ENCODE measurements at regions not wholly inside any gene's neighbourhood (a gene's known extent, or its start where the extent isn't known, plus 50 kb on each side); places are given as distances from the start of the nearest gene placed in this dataset.

GRCh38 chr6:91715171-91715805 lies 1128.4 kb upstream of the MAP3K7 start:
- no peak for DNase-seq (ENCODE audit: low read depth)
- TF ChIP-seq MYC (IDR thresholded peaks at IDR 0.05; ENCODE audit: low read depth, low read length) (no peak), CTCF (IDR thresholded peaks at IDR 0.05; ENCODE audit: low read depth, low read length) (no peak), POLR2A (IDR thresholded peaks at IDR 0.05; ENCODE audit: extremely low read depth, insufficient read length) (no peak), MAX (IDR thresholded peaks at IDR 0.05; ENCODE audit: low read depth, low read length) (no peak)
- H3K4me3 ChIP-seq (ENCODE audit: low read depth, low read length), result no peak overlapping the region

- H3K4me3 ChIP-seq (ENCODE audit: low read depth, low read length), result no peak overlapping the region
- TF ChIP-seq MYC (IDR thresholded peaks at IDR 0.05; ENCODE audit: low read depth, low read length) (no peak), POLR2A (IDR thresholded peaks at IDR 0.05; ENCODE audit: extremely low read depth, insufficient read length) (no peak), CTCF (IDR thresholded peaks at IDR 0.05; ENCODE audit: low read depth, low read length) (no peak), MAX (IDR thresholded peaks at IDR 0.05; ENCODE audit: low read depth, low read length) (no peak)
- DNase-seq (ENCODE audit: low read depth), result no peak
Observed at GRCh38 chr6:91713911-91714310, 1127.0 kb upstream of the MAP3K7 start.

- no peak for TF ChIP-seq POLR2A (IDR thresholded peaks at IDR 0.05; ENCODE audit: extremely low read depth, insufficient read length)
- no peak for TF ChIP-seq CTCF (IDR thresholded peaks at IDR 0.05; ENCODE audit: low read depth, low read length)
- no peak for TF ChIP-seq MYC (IDR thresholded peaks at IDR 0.05; ENCODE audit: low read depth, low read length)
- TF ChIP-seq MAX (IDR thresholded peaks at IDR 0.05; ENCODE audit: low read depth, low read length), result no peak
- DNase-seq (ENCODE audit: low read depth), result no peak
- H3K4me3 ChIP-seq (ENCODE audit: low read depth, low read length), result no peak overlapping the region
Observed at GRCh38 chr6:91711518-91711917, 1124.6 kb upstream of the MAP3K7 start.

GRCh38 chr6:91710342-91710741 lies 1123.5 kb upstream of the MAP3K7 start:
- DNase-seq (ENCODE audit: low read depth), result no peak

GRCh38 chr6:91708534-91708933 lies 1121.7 kb upstream of the MAP3K7 start:
- no peak overlapping the region for H3K4me3 ChIP-seq (ENCODE audit: low read depth, low read length)
- no peak for TF ChIP-seq POLR2A (IDR thresholded peaks at IDR 0.05; ENCODE audit: extremely low read depth, insufficient read length)
- TF ChIP-seq MAX (IDR thresholded peaks at IDR 0.05; ENCODE audit: low read depth, low read length), result no peak
- no peak for TF ChIP-seq MYC (IDR thresholded peaks at IDR 0.05; ENCODE audit: low read depth, low read length)
- TF ChIP-seq CTCF (IDR thresholded peaks at IDR 0.05; ENCODE audit: low read depth, low read length), result no peak

More at GRCh38 chr6:91710342-91710741, 1123.5 kb upstream of the MAP3K7 start:
- no peak overlapping the region for H3K4me3 ChIP-seq (ENCODE audit: low read depth, low read length)
- TF ChIP-seq MYC (IDR thresholded peaks at IDR 0.05; ENCODE audit: low read depth, low read length), result no peak
- TF ChIP-seq CTCF (IDR thresholded peaks at IDR 0.05; ENCODE audit: low read depth, low read length), result no peak
- TF ChIP-seq POLR2A (IDR thresholded peaks at IDR 0.05; ENCODE audit: extremely low read depth, insufficient read length), result no peak
- TF ChIP-seq MAX (IDR thresholded peaks at IDR 0.05; ENCODE audit: low read depth, low read length), result no peak

More at GRCh38 chr6:91708534-91708933, 1121.7 kb upstream of the MAP3K7 start:
- no peak for DNase-seq (ENCODE audit: low read depth)
